ENCODE measurements at regions not wholly inside any gene's neighbourhood (a gene's known extent, or its start where the extent isn't known, plus 50 kb on each side); places are given as distances from the start of the nearest gene placed in this dataset.

DNA sequence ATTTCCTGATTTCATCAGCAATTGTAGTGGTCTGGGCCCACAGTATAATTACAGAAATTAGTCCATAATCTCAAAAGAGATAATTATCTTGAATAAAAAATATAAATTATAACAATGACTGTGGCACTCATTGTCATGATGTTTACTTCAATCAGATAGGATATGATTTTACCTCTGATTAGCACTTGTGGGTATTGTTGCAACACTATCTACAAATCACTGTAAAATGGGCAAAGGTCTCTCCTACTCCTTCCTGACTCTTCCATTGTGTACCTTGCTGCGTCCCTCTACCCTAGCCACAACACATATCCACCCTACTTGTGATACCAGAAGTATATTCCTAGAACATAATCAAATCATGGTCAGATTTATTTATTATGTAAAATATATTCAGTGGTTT, 200.9 kb upstream of the TRIB2 start:
- TF ChIP-seq POLR2AphosphoS5 (IDR thresholded peaks at IDR 0.05; ENCODE audit: low read depth, low read length) (no peak), POLR2A (IDR thresholded peaks at IDR 0.05; ENCODE audit: low read depth, low read length) (no peak)
